ENCODE measurements at regions not wholly inside any gene's neighbourhood (a gene's known extent, or its start where the extent isn't known, plus 50 kb on each side); places are given as distances from the start of the nearest gene placed in this dataset.
"Not testable (repeated sequence)": the region's sequence is repeated elsewhere in the genome, so short reads cannot be mapped to it uniquely, and the experiment has no call there.

DNA sequence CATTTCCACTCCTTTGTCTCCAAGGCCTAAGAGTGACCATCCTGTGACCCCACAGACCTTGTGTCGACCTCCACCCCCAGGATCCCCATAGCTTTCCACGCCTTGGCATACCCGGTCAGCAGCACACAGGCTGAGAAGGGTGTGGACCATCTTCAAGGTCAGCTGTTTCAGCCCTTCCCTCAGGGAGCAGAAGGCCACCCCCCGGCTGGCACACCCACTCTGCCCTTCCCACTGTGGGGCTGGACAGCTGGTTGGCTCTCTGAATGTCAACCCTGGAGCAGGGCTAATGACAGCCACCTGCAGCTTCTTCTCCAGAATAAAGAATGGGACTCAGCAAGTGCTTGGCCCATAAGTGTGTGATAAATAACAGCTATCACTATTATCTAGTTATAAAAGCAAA is 93.1 kb downstream of the OLFM1 start:
- no peak overlapping the region for H2AFZ ChIP-seq (ENCODE audit: low read depth, low read length)
- no peaks in the 10 kb centered on the region for H3K27me3 ChIP-seq (ENCODE audit: insufficient read depth, low read depth, low read length)
- no peak for TF ChIP-seq POLR2AphosphoS5 (IDR thresholded peaks at IDR 0.05)
- no peak overlapping the region for H3K4me3 ChIP-seq (ENCODE audit: low read length)
- H3K27ac ChIP-seq (ENCODE audit: low read length) = no peak overlapping the region
- H3F3A ChIP-seq (ENCODE audit: insufficient read depth, low read length, poor library complexity, severe bottlenecking) = no peaks in the 10 kb centered on the region
- no peaks in the 10 kb centered on the region for H3K9me2 ChIP-seq (ENCODE audit: insufficient read depth, low read length)
- H4K20me1 ChIP-seq (ENCODE audit: insufficient read depth) = no peaks in the 10 kb centered on the region
- no peaks in the 10 kb centered on the region for H3K9me3 ChIP-seq (ENCODE audit: low read length)
- no peak overlapping the region for H3K9ac ChIP-seq (ENCODE audit: low read length)
- H3K79me2 ChIP-seq (replicated peaks; ENCODE audit: insufficient read depth, low read length) = no peaks in the 10 kb centered on the region
- H3K4me2 ChIP-seq (ENCODE audit: low read length) = no peak overlapping the region
- no peaks in the 10 kb centered on the region for H3K36me3 ChIP-seq (ENCODE audit: insufficient read depth, low read length)

DNA sequence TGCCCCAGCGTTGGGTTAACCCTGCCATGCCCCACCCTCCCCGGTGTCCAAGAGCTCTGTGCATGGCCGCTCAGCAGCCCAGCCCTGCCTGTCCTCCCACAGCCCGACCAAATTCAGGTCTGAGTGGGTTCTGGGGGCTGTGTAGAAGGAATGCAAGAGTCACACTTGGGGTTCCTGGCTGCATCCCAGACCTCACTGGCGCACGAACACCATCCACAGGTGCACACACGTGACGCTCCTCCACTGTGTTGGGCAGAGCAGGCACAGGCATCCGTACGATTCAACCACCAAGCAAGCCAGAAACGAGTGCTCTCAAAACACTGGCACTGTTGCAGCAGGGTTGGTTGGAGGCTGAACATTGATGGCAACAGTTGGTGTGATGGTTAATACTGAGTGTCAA is 93.9 kb downstream of the OLFM1 start:
- Histone ChIP-seq H3K27me3 (ENCODE audit: insufficient read depth, low read depth, low read length) (no peaks in the 10 kb centered on the region), H3F3A (ENCODE audit: insufficient read depth, low read length, poor library complexity, severe bottlenecking) (no peaks in the 10 kb centered on the region), H4K20me1 (ENCODE audit: insufficient read depth) (no peaks in the 10 kb centered on the region), H3K4me2 (ENCODE audit: low read length) (no peak overlapping the region), H3K36me3 (ENCODE audit: insufficient read depth, low read length) (no peaks in the 10 kb centered on the region), H3K9ac (ENCODE audit: low read length) (no peak overlapping the region), H2AFZ (ENCODE audit: low read depth, low read length) (no peak overlapping the region), H3K27ac (ENCODE audit: low read length) (no peak overlapping the region), H3K9me2 (ENCODE audit: insufficient read depth, low read length) (no peaks in the 10 kb centered on the region), H3K9me3 (ENCODE audit: low read length) (no peaks in the 10 kb centered on the region), H3K79me2 (replicated peaks; ENCODE audit: insufficient read depth, low read length) (no peaks in the 10 kb centered on the region), H3K4me3 (ENCODE audit: low read length) (no peak overlapping the region)
- no peak for TF ChIP-seq SMC3 (conservative IDR thresholded peaks at IDR 0.05; ENCODE audit: poor library complexity)
- no peak for TF ChIP-seq RAD21 (conservative IDR thresholded peaks at IDR 0.05)

DNA sequence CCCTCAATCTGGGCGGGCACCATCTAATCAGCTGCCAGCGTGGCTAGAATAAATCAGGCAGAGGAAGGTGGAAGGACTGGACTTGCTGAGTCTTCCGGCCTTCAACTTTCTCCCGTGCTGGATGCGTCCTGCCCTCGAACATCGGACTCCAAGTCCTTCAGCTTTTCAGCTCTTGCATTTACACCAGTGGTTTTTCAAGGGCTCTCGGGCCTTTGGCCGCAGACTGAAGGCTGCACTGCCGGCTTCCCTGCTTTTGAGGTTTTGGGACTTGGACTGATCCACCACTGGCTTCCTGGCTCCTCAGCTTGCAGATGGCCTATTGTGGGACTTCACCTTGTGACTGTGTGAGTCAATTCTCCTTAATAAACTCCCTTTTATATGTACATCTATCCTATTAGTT is 94.4 kb downstream of the OLFM1 start:
- H2AFZ ChIP-seq (ENCODE audit: low read depth, low read length); H3K9me3 ChIP-seq (ENCODE audit: low read length); H3K4me3 ChIP-seq (ENCODE audit: low read length); H3K4me2 ChIP-seq (ENCODE audit: low read length); H3K36me3 ChIP-seq (ENCODE audit: insufficient read depth, low read length); H3F3A ChIP-seq (ENCODE audit: insufficient read depth, low read length, poor library complexity, severe bottlenecking); H3K9ac ChIP-seq (ENCODE audit: low read length); H3K27ac ChIP-seq (ENCODE audit: low read length); H3K79me2 ChIP-seq (replicated peaks; ENCODE audit: insufficient read depth, low read length); H3K27me3 ChIP-seq (ENCODE audit: insufficient read depth, low read depth, low read length); H4K20me1 ChIP-seq (ENCODE audit: insufficient read depth); H3K9me2 ChIP-seq (ENCODE audit: insufficient read depth, low read length): not testable (repeated sequence)

DNA sequence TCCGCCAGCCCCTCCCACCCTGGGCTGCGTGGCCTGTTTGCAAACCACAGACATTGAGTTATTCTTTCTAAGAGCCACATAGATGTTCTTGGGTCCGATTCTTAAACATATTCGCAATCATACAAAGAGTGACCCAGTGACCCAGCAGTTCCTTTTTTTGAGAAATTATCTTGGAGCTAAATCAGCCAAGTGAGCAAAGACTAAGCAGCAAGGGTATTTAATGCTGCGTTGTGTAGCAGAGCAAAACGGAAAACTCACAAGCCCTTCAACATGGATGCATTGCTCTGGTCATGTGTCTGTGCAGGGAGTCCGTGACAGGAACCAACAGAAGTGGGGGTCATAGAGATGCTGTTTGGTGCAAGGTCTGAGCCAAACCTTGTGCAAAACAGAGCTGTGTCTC is 95.6 kb downstream of the OLFM1 start:
- Histone ChIP-seq H3K27ac (ENCODE audit: low read length) (no peak overlapping the region), H3K36me3 (ENCODE audit: insufficient read depth, low read length) (no peaks in the 10 kb centered on the region), H3K9me3 (ENCODE audit: low read length) (no peaks in the 10 kb centered on the region), H3K9me2 (ENCODE audit: insufficient read depth, low read length) (no peaks in the 10 kb centered on the region), H2AFZ (ENCODE audit: low read depth, low read length) (no peak overlapping the region), H3K27me3 (ENCODE audit: insufficient read depth, low read depth, low read length) (no peaks in the 10 kb centered on the region), H3K4me3 (ENCODE audit: low read length) (no peak overlapping the region), H3F3A (ENCODE audit: insufficient read depth, low read length, poor library complexity, severe bottlenecking) (no peaks in the 10 kb centered on the region), H3K79me2 (replicated peaks; ENCODE audit: insufficient read depth, low read length) (no peaks in the 10 kb centered on the region), H3K9ac (ENCODE audit: low read length) (no peak overlapping the region), H3K4me2 (ENCODE audit: low read length) (no peak overlapping the region), H4K20me1 (ENCODE audit: insufficient read depth) (no peaks in the 10 kb centered on the region)
- TF ChIP-seq, protein P1, sequence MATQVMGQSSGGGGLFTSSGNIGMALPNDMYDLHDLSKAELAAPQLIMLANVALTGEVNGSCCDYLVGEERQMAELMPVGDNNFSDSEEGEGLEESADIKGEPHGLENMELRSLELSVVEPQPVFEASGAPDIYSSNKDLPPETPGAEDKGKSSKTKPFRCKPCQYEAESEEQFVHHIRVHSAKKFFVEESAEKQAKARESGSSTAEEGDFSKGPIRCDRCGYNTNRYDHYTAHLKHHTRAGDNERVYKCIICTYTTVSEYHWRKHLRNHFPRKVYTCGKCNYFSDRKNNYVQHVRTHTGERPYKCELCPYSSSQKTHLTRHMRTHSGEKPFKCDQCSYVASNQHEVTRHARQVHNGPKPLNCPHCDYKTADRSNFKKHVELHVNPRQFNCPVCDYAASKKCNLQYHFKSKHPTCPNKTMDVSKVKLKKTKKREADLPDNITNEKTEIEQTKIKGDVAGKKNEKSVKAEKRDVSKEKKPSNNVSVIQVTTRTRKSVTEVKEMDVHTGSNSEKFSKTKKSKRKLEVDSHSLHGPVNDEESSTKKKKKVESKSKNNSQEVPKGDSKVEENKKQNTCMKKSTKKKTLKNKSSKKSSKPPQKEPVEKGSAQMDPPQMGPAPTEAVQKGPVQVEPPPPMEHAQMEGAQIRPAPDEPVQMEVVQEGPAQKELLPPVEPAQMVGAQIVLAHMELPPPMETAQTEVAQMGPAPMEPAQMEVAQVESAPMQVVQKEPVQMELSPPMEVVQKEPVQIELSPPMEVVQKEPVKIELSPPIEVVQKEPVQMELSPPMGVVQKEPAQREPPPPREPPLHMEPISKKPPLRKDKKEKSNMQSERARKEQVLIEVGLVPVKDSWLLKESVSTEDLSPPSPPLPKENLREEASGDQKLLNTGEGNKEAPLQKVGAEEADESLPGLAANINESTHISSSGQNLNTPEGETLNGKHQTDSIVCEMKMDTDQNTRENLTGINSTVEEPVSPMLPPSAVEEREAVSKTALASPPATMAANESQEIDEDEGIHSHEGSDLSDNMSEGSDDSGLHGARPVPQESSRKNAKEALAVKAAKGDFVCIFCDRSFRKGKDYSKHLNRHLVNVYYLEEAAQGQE (IDR thresholded peaks at IDR 0.05; ENCODE audit: borderline replicate concordance) = no peak
- TF ChIP-seq TAF1 (IDR thresholded peaks at IDR 0.05; ENCODE audit: low read depth) (no peak), EP300 (conservative IDR thresholded peaks at IDR 0.05; ENCODE audit: poor library complexity, severe bottlenecking) (no peak), EZH2 (IDR thresholded peaks at IDR 0.05; ENCODE audit: borderline replicate concordance, insufficient read depth, low read length, poor library complexity, severe bottlenecking) (no peak), POLR2AphosphoS5 (IDR thresholded peaks at IDR 0.05) (no peak), SMC3 (conservative IDR thresholded peaks at IDR 0.05; ENCODE audit: poor library complexity) (no peak), RAD21 (conservative IDR thresholded peaks at IDR 0.05) (no peak), MXI1 (conservative IDR thresholded peaks at IDR 0.05; ENCODE audit: poor library complexity, severe bottlenecking) (no peak)
- TF ChIP-seq, protein P2, sequence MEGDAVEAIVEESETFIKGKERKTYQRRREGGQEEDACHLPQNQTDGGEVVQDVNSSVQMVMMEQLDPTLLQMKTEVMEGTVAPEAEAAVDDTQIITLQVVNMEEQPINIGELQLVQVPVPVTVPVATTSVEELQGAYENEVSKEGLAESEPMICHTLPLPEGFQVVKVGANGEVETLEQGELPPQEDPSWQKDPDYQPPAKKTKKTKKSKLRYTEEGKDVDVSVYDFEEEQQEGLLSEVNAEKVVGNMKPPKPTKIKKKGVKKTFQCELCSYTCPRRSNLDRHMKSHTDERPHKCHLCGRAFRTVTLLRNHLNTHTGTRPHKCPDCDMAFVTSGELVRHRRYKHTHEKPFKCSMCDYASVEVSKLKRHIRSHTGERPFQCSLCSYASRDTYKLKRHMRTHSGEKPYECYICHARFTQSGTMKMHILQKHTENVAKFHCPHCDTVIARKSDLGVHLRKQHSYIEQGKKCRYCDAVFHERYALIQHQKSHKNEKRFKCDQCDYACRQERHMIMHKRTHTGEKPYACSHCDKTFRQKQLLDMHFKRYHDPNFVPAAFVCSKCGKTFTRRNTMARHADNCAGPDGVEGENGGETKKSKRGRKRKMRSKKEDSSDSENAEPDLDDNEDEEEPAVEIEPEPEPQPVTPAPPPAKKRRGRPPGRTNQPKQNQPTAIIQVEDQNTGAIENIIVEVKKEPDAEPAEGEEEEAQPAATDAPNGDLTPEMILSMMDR (IDR thresholded peaks at IDR 0.05; ENCODE audit: poor library complexity, severe bottlenecking) = no peak
